ENCODE measurements at regions not wholly inside any gene's neighbourhood (a gene's known extent, or its start where the extent isn't known, plus 50 kb on each side); places are given as distances from the start of the nearest gene placed in this dataset.
"Not testable (repeated sequence)": the region's sequence is repeated elsewhere in the genome, so short reads cannot be mapped to it uniquely, and the experiment has no call there.

DNA sequence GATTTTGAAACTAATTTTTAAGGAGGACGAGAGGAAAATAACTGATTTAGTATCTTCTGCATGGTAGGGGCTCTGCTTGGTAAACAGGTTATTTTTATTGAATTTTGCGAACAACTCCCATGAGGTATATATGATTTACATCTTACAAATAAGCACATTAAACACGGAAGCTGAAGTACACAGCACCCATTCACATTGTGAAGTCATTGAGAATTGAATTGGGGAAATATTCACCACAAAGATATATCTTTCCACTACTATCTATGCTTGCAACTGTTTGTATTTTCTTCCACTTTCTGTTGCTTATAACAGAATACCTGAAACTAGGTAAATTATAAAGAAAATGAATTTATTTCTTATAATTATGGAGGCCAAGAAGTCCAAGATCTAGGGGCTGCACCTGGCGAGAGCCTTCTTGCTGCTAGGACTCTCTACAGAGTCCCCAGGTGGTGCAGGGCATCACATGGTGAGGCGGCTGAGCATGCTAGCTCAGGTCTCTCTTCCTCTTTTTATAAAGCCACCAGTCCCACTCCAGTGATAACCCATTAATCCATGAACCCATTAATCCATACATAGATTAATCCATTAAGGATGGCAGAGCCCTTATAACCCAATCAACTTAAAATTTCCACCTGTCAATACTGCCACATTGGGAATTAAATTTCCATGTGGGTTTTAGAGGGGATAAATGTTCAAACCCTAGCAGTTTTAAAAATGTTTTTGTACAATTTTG, 79.0 kb upstream of the ZNF608 start:
- Histone ChIP-seq H3K27me3 (ENCODE audit: control insufficient read depth, insufficient read depth, low read length) (no peaks in the 10 kb centered on the region), H3K4me3 (ENCODE audit: low read depth, low read length) (no peak overlapping the region), H3K4me1 (ENCODE audit: control insufficient read depth, insufficient read depth, low read length, poor library complexity, severe bottlenecking) (no peaks in the 10 kb centered on the region), H3K9me3 (ENCODE audit: control insufficient read depth in 2 of 2, low read length in 2 of 2) (no peaks in the 10 kb centered on the region), H3K36me3 (ENCODE audit: control insufficient read depth, insufficient read depth, low read length) (no peaks in the 10 kb centered on the region), H3K27ac (ENCODE audit: insufficient read depth, low read length, poor library complexity, severe bottlenecking) (no peak overlapping the region)
- no peak for ATAC-seq (ENCODE audit: low read depth in 2 of 2)
- H3K4me3 Mint-ChIP-seq: no peak overlapping the region
- no peaks in the 10 kb centered on the region for H3K27me3 Mint-ChIP-seq
- peaks cover 0 to 6% (median 4%) of the 10 kb centered on the region in 7 donors for H3K9me3 Mint-ChIP-seq
- no peak for DNase-seq
- H3K4me1 Mint-ChIP-seq: no peaks in the 10 kb centered on the region
- peak overlapping the region in 1 of 3 donors; percentile 2 for H3K27ac Mint-ChIP-seq
- H3K36me3 Mint-ChIP-seq: no peaks in the 10 kb centered on the region

DNA sequence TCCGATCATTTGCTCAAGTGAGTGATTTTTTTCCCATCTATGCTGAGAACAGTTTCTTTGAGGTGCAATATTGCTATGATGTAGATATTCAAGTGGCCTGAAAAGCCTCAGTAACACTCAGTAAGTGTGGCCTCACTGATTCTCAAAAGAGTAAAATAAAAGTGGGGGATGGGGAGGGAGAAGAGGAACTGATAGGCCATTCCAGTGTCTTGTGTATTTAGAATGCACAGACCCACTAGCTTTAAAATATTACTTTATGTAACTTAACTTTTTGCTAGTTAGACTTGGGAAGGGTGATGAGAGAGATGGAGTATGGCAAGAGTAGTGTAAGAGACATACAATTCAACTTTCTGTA, 79.5 kb upstream of the ZNF608 start:
- ATAC-seq (ENCODE audit: low read depth in 2 of 2) (no peak), DNase-seq (no peak)
- Histone ChIP-seq H3K27ac (ENCODE audit: insufficient read depth, low read length, poor library complexity, severe bottlenecking) (no peak overlapping the region), H3K4me3 (ENCODE audit: low read depth, low read length) (no peak overlapping the region), H3K36me3 (ENCODE audit: control insufficient read depth, insufficient read depth, low read length) (no peaks in the 10 kb centered on the region), H3K27me3 (ENCODE audit: control insufficient read depth, insufficient read depth, low read length) (no peaks in the 10 kb centered on the region), H3K4me1 (ENCODE audit: control insufficient read depth, insufficient read depth, low read length, poor library complexity, severe bottlenecking) (no peaks in the 10 kb centered on the region), H3K9me3 (ENCODE audit: control insufficient read depth in 2 of 2, low read length in 2 of 2) (no peaks in the 10 kb centered on the region)
- Mint-ChIP-seq H3K27ac (peak overlapping the region in 1 of 3 donors; percentile 2), H3K4me1 (no peaks in the 10 kb centered on the region), H3K27me3 (no peaks in the 10 kb centered on the region), H3K36me3 (no peaks in the 10 kb centered on the region), H3K9me3 (peaks cover 0 to 6% (median 4%) of the 10 kb centered on the region in 7 donors), H3K4me3 (no peak overlapping the region)

DNA sequence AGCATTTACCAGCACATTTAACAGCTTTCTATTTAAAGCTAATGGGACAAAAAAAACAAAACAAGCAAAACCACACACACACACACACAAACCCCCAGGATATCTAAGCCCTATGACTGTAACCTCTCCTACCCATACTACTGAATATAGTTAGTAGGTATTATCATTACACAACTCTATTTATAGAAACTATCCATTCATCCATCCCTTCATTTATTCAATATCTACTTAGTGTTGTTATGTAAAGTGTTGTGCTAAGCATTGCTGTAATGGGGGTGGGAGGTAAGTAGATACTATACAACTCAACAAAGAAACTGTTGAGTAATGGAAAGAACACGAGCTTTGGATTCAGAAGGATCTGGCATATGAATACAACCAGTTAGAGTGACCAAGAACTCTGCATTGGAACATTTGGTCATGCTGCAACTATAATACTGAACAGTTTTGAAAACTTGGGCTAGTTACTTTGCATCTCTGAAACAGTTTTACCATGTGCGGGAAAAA, 82.3 kb upstream of the ZNF608 start:
- Mint-ChIP-seq H3K36me3 (no peaks in the 10 kb centered on the region), H3K4me3 (no peak overlapping the region), H3K9me3 (peaks cover 0 to 4% (median 2%) of the 10 kb centered on the region in 7 donors), H3K27me3 (no peaks in the 10 kb centered on the region), H3K27ac (no peak overlapping the region), H3K4me1 (no peaks in the 10 kb centered on the region)
- no peak for DNase-seq
- no peaks in the 10 kb centered on the region for H3K4me1 ChIP-seq (ENCODE audit: control insufficient read depth, insufficient read depth, low read length, poor library complexity, severe bottlenecking)
- no peak overlapping the region for H3K27ac ChIP-seq (ENCODE audit: insufficient read depth, low read length, poor library complexity, severe bottlenecking)
- H3K27me3 ChIP-seq (ENCODE audit: control insufficient read depth, insufficient read depth, low read length): no peaks in the 10 kb centered on the region
- H3K4me3 ChIP-seq (ENCODE audit: low read depth, low read length): no peak overlapping the region
- no peaks in the 10 kb centered on the region for H3K9me3 ChIP-seq (ENCODE audit: control insufficient read depth in 2 of 2, low read length in 2 of 2)
- ATAC-seq (ENCODE audit: low read depth in 2 of 2): no peak
- no peaks in the 10 kb centered on the region for H3K36me3 ChIP-seq (ENCODE audit: control insufficient read depth, insufficient read depth, low read length)

DNA sequence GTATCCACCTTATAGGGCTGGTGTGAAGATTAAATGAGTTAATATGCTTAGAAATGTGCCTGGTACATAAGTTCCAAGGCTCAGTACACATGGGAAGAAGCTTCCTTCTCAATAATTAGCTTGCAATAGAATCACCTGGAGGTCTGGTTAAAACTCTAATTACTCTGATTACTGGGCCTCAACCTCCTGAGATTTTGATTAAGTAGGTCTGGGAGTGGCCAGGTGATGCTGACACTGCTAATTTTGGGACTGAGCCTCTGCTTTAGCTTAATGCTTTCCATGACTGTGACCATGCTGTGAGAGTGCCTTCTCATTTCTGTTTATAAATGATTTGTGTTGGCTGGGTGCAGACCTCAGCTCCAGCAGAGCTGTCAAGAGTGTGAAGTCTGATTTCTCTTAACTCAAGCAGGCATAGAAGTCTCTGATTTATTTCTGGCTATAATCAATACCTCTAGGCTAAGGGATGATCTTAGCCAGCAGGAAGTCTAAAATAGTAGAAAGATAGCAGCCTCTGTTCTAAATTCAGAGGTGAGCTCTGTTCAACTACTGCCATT, 85.3 kb upstream of the ZNF608 start:
- H3K4me1 ChIP-seq (ENCODE audit: control insufficient read depth, insufficient read depth, low read length, poor library complexity, severe bottlenecking): no peaks in the 10 kb centered on the region
- ATAC-seq (ENCODE audit: low read depth in 2 of 2) (no peak), DNase-seq (no peak)
- peaks cover 0 to 4% (median 2%) of the 10 kb centered on the region in 7 donors for H3K9me3 Mint-ChIP-seq
- no peak overlapping the region for H3K4me3 Mint-ChIP-seq
- no peaks in the 10 kb centered on the region for H3K4me1 Mint-ChIP-seq
- no peaks in the 10 kb centered on the region for H3K27me3 Mint-ChIP-seq
- H3K9me3 ChIP-seq (ENCODE audit: control insufficient read depth in 2 of 2, low read length in 2 of 2): no peaks in the 10 kb centered on the region
- no peak overlapping the region for H3K27ac ChIP-seq (ENCODE audit: insufficient read depth, low read length, poor library complexity, severe bottlenecking)
- H3K36me3 ChIP-seq (ENCODE audit: control insufficient read depth, insufficient read depth, low read length): no peaks in the 10 kb centered on the region
- H3K36me3 Mint-ChIP-seq: no peaks in the 10 kb centered on the region
- no peak overlapping the region for H3K4me3 ChIP-seq (ENCODE audit: low read depth, low read length)
- no peak overlapping the region for H3K27ac Mint-ChIP-seq
- H3K27me3 ChIP-seq (ENCODE audit: control insufficient read depth, insufficient read depth, low read length): no peaks in the 10 kb centered on the region

DNA sequence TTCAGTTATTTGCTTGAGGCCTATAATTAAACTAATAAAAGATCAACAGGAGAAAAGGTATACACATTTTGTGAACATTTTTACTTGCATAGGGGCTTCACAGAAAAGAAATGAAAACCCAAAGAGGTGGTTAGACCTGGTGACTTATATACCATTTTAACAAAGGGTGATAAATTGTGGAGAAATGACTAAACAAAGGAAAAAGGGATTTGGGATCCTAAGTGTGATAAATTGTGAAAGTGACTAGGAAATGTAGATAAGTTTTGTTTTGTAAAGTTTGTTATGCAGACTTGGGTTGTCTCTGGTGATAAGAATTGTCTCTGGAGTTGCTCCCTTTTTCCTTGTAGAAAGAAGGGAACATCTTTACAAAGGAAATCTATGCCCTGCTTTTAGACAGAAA, 86.1 kb upstream of the ZNF608 start:
- H3K27ac Mint-ChIP-seq: no peak overlapping the region
- DNase-seq (no peak), ATAC-seq (ENCODE audit: low read depth in 2 of 2) (no peak)
- H3K4me1 Mint-ChIP-seq: no peaks in the 10 kb centered on the region
- Histone ChIP-seq H3K4me1 (ENCODE audit: control insufficient read depth, insufficient read depth, low read length, poor library complexity, severe bottlenecking) (no peaks in the 10 kb centered on the region), H3K36me3 (ENCODE audit: control insufficient read depth, insufficient read depth, low read length) (no peaks in the 10 kb centered on the region), H3K4me3 (ENCODE audit: low read depth, low read length) (no peak overlapping the region), H3K27me3 (ENCODE audit: control insufficient read depth, insufficient read depth, low read length) (no peaks in the 10 kb centered on the region), H3K9me3 (ENCODE audit: control insufficient read depth in 2 of 2, low read length in 2 of 2) (no peaks in the 10 kb centered on the region), H3K27ac (ENCODE audit: insufficient read depth, low read length, poor library complexity, severe bottlenecking) (no peak overlapping the region)
- no peaks in the 10 kb centered on the region for H3K27me3 Mint-ChIP-seq
- H3K9me3 Mint-ChIP-seq: peaks cover 0 to 4% (median 2%) of the 10 kb centered on the region in 7 donors
- no peaks in the 10 kb centered on the region for H3K36me3 Mint-ChIP-seq
- H3K4me3 Mint-ChIP-seq: no peak overlapping the region

DNA sequence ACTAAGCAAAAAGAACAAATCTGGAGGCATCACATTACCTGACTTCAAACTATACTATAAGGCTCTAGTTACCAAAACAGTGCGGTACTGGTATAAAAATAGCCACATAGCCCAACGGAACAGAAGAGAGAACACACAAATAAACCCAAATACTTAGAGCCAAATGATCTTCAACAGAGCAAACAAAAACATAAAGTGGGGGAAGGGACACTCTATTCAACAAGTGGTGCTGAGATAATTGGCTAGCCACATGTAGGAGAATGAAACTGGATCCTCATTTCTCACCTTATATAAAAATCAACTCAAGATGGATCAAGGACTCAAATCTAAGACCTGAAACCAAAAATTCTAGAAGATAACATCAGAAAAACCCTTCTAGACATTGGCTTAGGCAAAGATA, 89.9 kb upstream of the ZNF608 start:
- H3K4me3 ChIP-seq (ENCODE audit: low read depth, low read length); H3K4me1 ChIP-seq (ENCODE audit: control insufficient read depth, insufficient read depth, low read length, poor library complexity, severe bottlenecking); DNase-seq; H3K4me1 Mint-ChIP-seq; H3K9me3 ChIP-seq (ENCODE audit: control insufficient read depth in 2 of 2, low read length in 2 of 2); ATAC-seq (ENCODE audit: low read depth in 2 of 2); H3K9me3 Mint-ChIP-seq; H3K36me3 Mint-ChIP-seq; H3K27ac ChIP-seq (ENCODE audit: insufficient read depth, low read length, poor library complexity, severe bottlenecking); H3K27me3 Mint-ChIP-seq; H3K36me3 ChIP-seq (ENCODE audit: control insufficient read depth, insufficient read depth, low read length); H3K27me3 ChIP-seq (ENCODE audit: control insufficient read depth, insufficient read depth, low read length); H3K27ac Mint-ChIP-seq; H3K4me3 Mint-ChIP-seq: not testable (repeated sequence)

DNA sequence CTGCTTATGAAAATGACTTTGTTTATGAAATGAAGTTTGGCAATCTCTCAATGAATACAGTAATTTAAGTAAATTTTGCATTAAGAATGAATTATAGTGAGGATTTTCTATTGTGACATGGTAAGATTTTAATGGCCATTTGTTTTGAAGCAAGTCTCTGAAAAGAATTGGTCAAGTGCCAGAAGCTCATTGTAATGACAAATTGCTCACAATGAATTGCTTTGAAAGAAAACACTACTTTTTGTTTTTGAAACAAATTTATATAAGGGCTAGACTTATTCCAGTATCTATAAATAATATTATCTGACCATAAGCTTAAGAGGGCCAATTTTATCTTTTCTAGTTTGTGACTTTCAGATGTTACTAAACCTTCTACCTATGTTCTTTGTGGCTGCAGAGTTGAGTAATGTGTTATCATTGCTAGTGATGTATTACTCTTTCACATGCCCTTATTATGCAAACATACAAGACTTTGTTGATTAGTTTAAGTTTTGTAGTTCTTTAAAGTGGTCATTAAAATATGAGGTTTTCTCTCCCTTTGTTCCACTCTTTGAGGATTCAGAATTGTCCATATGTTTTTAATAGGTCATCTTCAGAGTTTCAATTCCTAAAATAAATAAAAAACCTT, 93.0 kb upstream of the ZNF608 start:
- peaks cover 0 to 7% (median 4%) of the 10 kb centered on the region in 7 donors for H3K9me3 Mint-ChIP-seq
- no peak for DNase-seq
- no peaks in the 10 kb centered on the region for H3K27me3 Mint-ChIP-seq
- H3K27me3 ChIP-seq (ENCODE audit: control insufficient read depth, insufficient read depth, low read length): no peaks in the 10 kb centered on the region
- H3K4me1 Mint-ChIP-seq: no peaks in the 10 kb centered on the region
- H3K9me3 ChIP-seq (ENCODE audit: control insufficient read depth in 2 of 2, low read length in 2 of 2): peaks cover 0 to 3% of the 10 kb centered on the region in 2 experiments
- H3K27ac ChIP-seq (ENCODE audit: insufficient read depth, low read length, poor library complexity, severe bottlenecking): no peak overlapping the region
- no peaks in the 10 kb centered on the region for H3K36me3 ChIP-seq (ENCODE audit: control insufficient read depth, insufficient read depth, low read length)
- H3K4me1 ChIP-seq (ENCODE audit: control insufficient read depth, insufficient read depth, low read length, poor library complexity, severe bottlenecking): no peaks in the 10 kb centered on the region
- no peak for ATAC-seq (ENCODE audit: low read depth in 2 of 2)
- H3K27ac Mint-ChIP-seq: no peak overlapping the region
- H3K4me3 ChIP-seq (ENCODE audit: low read depth, low read length): no peak overlapping the region
- no peaks in the 10 kb centered on the region for H3K36me3 Mint-ChIP-seq
- H3K4me3 Mint-ChIP-seq: no peak overlapping the region
